Neural cell (in vitro differentiated cells): ENCODE measurements at regions not wholly inside any gene's neighbourhood (a gene's known extent, or its start where the extent isn't known, plus 50 kb on each side); places are given as distances from the start of the nearest gene placed in this dataset.

ENCODE experiments used
- CTCF ChIP-seq: fragments of 450-650 bp; IDR thresholded peaks from 2 replicates; pipeline ENCODE4 v1.5.1; 2014; ENCODE audit warnings: antibody characterized with exemption, mild to moderate bottlenecking, moderate library complexity; ENCODE audit not compliant: poor library complexity, severe bottlenecking
- EP300 ChIP-seq: fragments of 450-650 bp; conservative IDR thresholded peaks from 2 replicates; pipeline ENCODE4 v1.6.1; 2014; ENCODE audit warnings: antibody characterized with exemption, mild to moderate bottlenecking, moderate library complexity; ENCODE audit not compliant: poor library complexity, severe bottlenecking
- EZH2 ChIP-seq: fragments of 200-600, 300-800 bp; shearing (Covaris generic), sonication (generic); IDR thresholded peaks from 2 replicates; pipeline ENCODE4 v1.6.1; 2014; ENCODE audit warnings: antibody characterized with exemption, low read length, borderline replicate concordance, mild to moderate bottlenecking; ENCODE audit not compliant: insufficient read depth, poor library complexity, severe bottlenecking
- MXI1 ChIP-seq: fragments of 450-650 bp; conservative IDR thresholded peaks from 2 replicates; pipeline ENCODE4 v1.6.1; 2014; ENCODE audit warnings: antibody characterized with exemption, mild to moderate bottlenecking; ENCODE audit not compliant: poor library complexity, severe bottlenecking
- POLR2AphosphoS5 ChIP-seq: IDR thresholded peaks from 2 replicates; pipeline ENCODE4 v1.6.1; 2012
- RAD21 ChIP-seq: fragments of 450-650 bp; conservative IDR thresholded peaks from 2 replicates; pipeline ENCODE4 v1.6.1; 2014; ENCODE audit warnings: antibody characterized with exemption, mild to moderate bottlenecking, moderate library complexity
- REST ChIP-seq: IDR thresholded peaks from 2 replicates; pipeline ENCODE4 v1.6.1; 2012; ENCODE audit warnings: borderline replicate concordance
- SMC3 ChIP-seq: fragments of 450-650 bp; conservative IDR thresholded peaks from 2 replicates; pipeline ENCODE4 v1.6.1; 2014; ENCODE audit warnings: antibody characterized with exemption, mild to moderate bottlenecking, moderate library complexity; ENCODE audit not compliant: poor library complexity
- TAF1 ChIP-seq: IDR thresholded peaks from 2 replicates; pipeline ENCODE4 v1.6.1; 2012; ENCODE audit warnings: low read depth

GRCh38 chr3:192038726-192039125, 577.8 kb downstream of the PYDC2 start:
- TF ChIP-seq RAD21 (no peak), REST (no peak), CTCF (no peak), POLR2AphosphoS5 (no peak), SMC3 (no peak), EZH2 (no peak), EP300 (no peak), MXI1 (no peak), TAF1 (no peak)
